22Rv1 (cell line): ENCODE measurements at regions not wholly inside any gene's neighbourhood (a gene's known extent, or its start where the extent isn't known, plus 50 kb on each side); places are given as distances from the start of the nearest gene placed in this dataset.

Experiments used
- CTCF ChIP-seq: fragments of 450-650 bp; IDR thresholded peaks from 2 replicates; pipeline ENCODE4 v1.5.1; 2017; ENCODE audit warnings: mild to moderate bottlenecking
- ZFX ChIP-seq: fragments of 450-650 bp; IDR thresholded peaks from 2 replicates; pipeline ENCODE4 v1.6.1; 2017; ENCODE audit warnings: antibody characterized with exemption, borderline replicate concordance

GRCh38 chr1:58981392-58981791 is 197.5 kb upstream of the JUN start:
- TF ChIP-seq CTCF = no peak
- TF ChIP-seq ZFX = no peak
